HepG2 (cell line): ENCODE measurements at regions not wholly inside any gene's neighbourhood (a gene's known extent, or its start where the extent isn't known, plus 50 kb on each side); places are given as distances from the start of the nearest gene placed in this dataset.
"Not testable (repeated sequence)": the region's sequence is repeated elsewhere in the genome, so short reads cannot be mapped to it uniquely, and the experiment has no call there.

ENCODE experiments used
- ATAC-seq: fragments of 200-7000 bp; cut with Tn5 transposase; 3 replicates; pipeline ENCODE4 v1.9.1; 2020; ENCODE audit warnings: mild to moderate bottlenecking, moderate library complexity
- BruUV-seq: library from RNA; stranded (reverse); fragments of 400-500 nt; replicated peaks from 2 replicates; lab custom pipeline; 2021; lab: Mats Ljungman, UMichigan
- CTCF ChIA-PET: fragments of 300-600 bp; formaldehyde crosslinking; extraction: SDS; loops from one replicate; lab custom pipeline; 2021; ENCODE audit warnings: low total read pairs, inconsistent platforms, low intra/inter-chr PET ratio; lab: Yijun Ruan, JAX
- POLR2A ChIA-PET: fragments of 350-600 bp; sonication (Branson Sonifier 250); formaldehyde crosslinking; loops from one replicate; lab custom pipeline; 2020; ENCODE audit warnings: antibody characterized with exemption, inconsistent platforms; lab: Yijun Ruan, JAX
- DNase-seq: peaks from one replicate; pipeline ENCODE4 v3.0.0-alpha.2; 2015; ENCODE audit warnings: low spot score
- FAIRE-seq: peaks from 3 replicates; lab custom pipeline; 2011; peaks lifted over from hg19 to GRCh38; lab: Jason Lieb, UNC
- H2AFZ ChIP-seq: one replicate; pipeline ENCODE4 v1.6.1; 2011; ENCODE audit warnings: low read length, inconsistent platforms
- H3K27ac ChIP-seq: fragments of 300-600 bp; 3 replicates; pipeline ENCODE4 v1.8.0; 2011; ENCODE audit warnings: mixed run types, mild to moderate bottlenecking, mixed read lengths, low read length, inconsistent platforms; ENCODE audit not compliant: insufficient read depth; ENCODE audit errors: extremely low read length
- H3K27me3 ChIP-seq, 2 experiments: fragments of 200-600 bp in 1 of 2; 2 replicates in 1 of 2; 3 replicates in 1 of 2; pipeline versions ENCODE4 v1.6.0 to v1.8.0; 2011; ENCODE audit warnings: low read length in 2 of 2, mild to moderate bottlenecking in 2 of 2, moderate library complexity in 2 of 2, inconsistent platforms in 1 of 2; ENCODE audit not compliant: insufficient read depth in 2 of 2, control insufficient read depth in 1 of 2
- H3K36me3 ChIP-seq, 2 experiments: fragments of 200-600 bp in 1 of 2; replicated peaks in 1 of 2; 2 replicates in 1 of 2; 3 replicates in 1 of 2; pipeline versions ENCODE4 v1.5.1 to v1.8.0; 2011; ENCODE audit warnings: low read length in 2 of 2, inconsistent platforms in 1 of 2; ENCODE audit not compliant: insufficient read depth in 2 of 2, control insufficient read depth in 1 of 2
- H3K4me1 ChIP-seq: 2 replicates; pipeline ENCODE4 v1.5.1; 2012; ENCODE audit warnings: low read length, inconsistent platforms; ENCODE audit not compliant: insufficient read depth
- H3K4me2 ChIP-seq: 2 replicates; pipeline ENCODE4 v1.6.0; 2011; ENCODE audit warnings: low read depth, low read length, inconsistent platforms
- H3K4me3 ChIP-seq, 3 experiments: fragments of 200-600 bp in 1 of 3; sonication (generic), shearing (Covaris generic) in 1 of 3; replicated peaks in 1 of 3; 2 replicates each; pipeline ENCODE4 v1.5.1; 2011 to 2016; ENCODE audit warnings: low read length in 3 of 3, inconsistent platforms in 2 of 3, low read depth in 2 of 3, mild to moderate bottlenecking in 2 of 3, control low read depth in 1 of 3, mixed read lengths in 1 of 3; ENCODE audit not compliant: insufficient read depth in 1 of 3
- H3K79me2 ChIP-seq: one replicate; pipeline ENCODE4 v1.6.1; 2011; ENCODE audit warnings: low read length, inconsistent platforms; ENCODE audit not compliant: insufficient read depth
- H3K9ac ChIP-seq: 2 replicates; pipeline ENCODE4 v1.6.0; 2011; ENCODE audit warnings: mild to moderate bottlenecking, low read depth, low read length, inconsistent platforms; ENCODE audit not compliant: insufficient read depth
- H3K9me3 ChIP-seq: 2 replicates; pipeline ENCODE4 v1.5.1; 2012; ENCODE audit warnings: mild to moderate bottlenecking, low read length
- H4K20me1 ChIP-seq: 2 replicates; pipeline ENCODE4 v1.6.0; 2011; ENCODE audit warnings: inconsistent platforms, mild to moderate bottlenecking, low read length, moderate library complexity; ENCODE audit not compliant: insufficient read depth
- WGBS: methylation state at CpG from one replicate; pipeline ENCODE4 v1.1.6; 2017; ENCODE audit warnings: low lambda C conversion rate; 5-methylcytosine and 5-hydroxymethylcytosine counted together
- in situ Hi-C: cut with HindIII; loops from 2 replicates; pipeline ENCODE4 v1.10.0; 2017; ENCODE audit warnings: low pct_unique_long_range_greater_than_20kb; ENCODE audit not compliant: extremely low pct_ligation_motif_present
- intact Hi-C: fragments of 100-400 bp; cut with micrococcal nuclease; formaldehyde crosslinking; loops from one replicate; pipeline ENCODE4 v1.10.0; 2022; ENCODE audit not compliant: unreplicated experiment
- small RNA-seq, 3 experiments: library from RNA; depleted of rRNA; stranded (forward); fragments of <200 nt; gene quantifications; one replicate each; pipeline ENCODE3, GENCODE V24; 2012; ENCODE audit warnings: low read depth in 2 of 3, low replicate concordance in 1 of 3; ENCODE audit not compliant: insufficient read length in 3 of 3, insufficient read depth in 2 of 3

DNA sequence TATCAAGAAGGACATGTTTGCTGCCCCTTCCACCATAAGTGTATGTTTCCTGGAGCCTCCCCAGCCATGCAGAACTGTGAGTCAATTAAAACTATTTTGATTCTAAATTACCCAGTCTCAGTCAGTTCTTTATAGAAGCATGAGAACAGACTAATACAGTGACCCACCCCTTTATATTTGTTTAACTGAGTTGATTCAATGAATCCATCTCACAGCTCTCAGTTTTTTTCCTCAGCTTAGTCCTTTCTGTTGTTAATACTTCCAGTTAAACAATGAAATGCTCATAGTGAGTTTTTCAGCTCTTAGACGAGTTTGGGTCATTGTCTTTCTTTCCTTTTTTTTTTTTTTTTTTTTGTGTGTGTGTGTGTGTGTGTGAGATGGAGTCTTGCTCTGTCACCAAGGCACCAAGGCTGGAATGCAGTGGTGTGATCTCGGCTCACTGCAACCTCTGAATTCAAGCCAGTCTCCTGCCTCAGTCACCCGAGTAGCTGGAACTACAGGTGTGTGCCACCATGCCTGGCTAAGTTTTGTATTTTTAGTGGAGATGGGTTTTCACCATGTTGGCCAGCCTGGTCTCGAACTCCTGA lies 417.9 kb upstream of the ZNG1F start:
- H3K27ac ChIP-seq, FAIRE-seq, in situ Hi-C loops, H3K9ac ChIP-seq, H3K4me3 ChIP-seq, intact Hi-C loops, H3K4me2 ChIP-seq, H3K9me3 ChIP-seq, H2AFZ ChIP-seq, POLR2A ChIA-PET, ATAC-seq, H3K4me1 ChIP-seq, H3K79me2 ChIP-seq, DNase-seq, H3K36me3 ChIP-seq, H3K27me3 ChIP-seq, BruUV-seq, CTCF ChIA-PET, H4K20me1 ChIP-seq: not testable (repeated sequence)
- WGBS, result 0% methylated on average over 2 of the region's 4 CpGs

DNA sequence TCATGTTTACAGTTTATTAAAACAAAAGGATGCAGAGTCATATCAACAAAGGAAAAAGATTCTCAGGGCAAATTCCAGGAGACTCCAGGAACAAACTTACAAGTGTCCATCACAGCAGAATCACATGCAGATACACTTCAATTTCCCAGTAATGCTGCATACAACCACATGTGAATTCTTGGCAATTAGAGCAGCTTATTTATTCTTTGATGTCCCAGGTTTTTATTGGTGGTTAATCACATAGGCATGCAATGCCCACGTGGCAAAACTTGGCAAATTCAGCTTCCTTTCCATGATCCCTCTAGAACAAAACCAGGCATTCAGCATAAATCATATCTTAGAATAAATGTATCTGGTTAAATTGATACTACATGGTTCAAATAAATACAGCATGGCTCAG lies 376.5 kb upstream of the ZNG1F start:
- ATAC-seq, POLR2A ChIA-PET, H3K4me1 ChIP-seq, H3K9ac ChIP-seq, BruUV-seq, H2AFZ ChIP-seq, H4K20me1 ChIP-seq, H3K36me3 ChIP-seq, H3K4me2 ChIP-seq, H3K27ac ChIP-seq, DNase-seq, H3K27me3 ChIP-seq, intact Hi-C loops, H3K4me3 ChIP-seq, in situ Hi-C loops, FAIRE-seq, H3K9me3 ChIP-seq, CTCF ChIA-PET, H3K79me2 ChIP-seq: not testable (repeated sequence)
- 0% methylated on average over 1 of the region's 1 CpG for WGBS

Small RNA genes lying in the stretch of these regions (small RNA-seq; reads per million reads assigned to genes)
- gene AL591926.1 (0 reads per million in 3 experiments), gene AL591926.4 (0 reads per million in 3 experiments), gene AL591926.5 (0 reads per million in 3 experiments), gene AL591926.6 (0 reads per million in 3 experiments), gene AL591926.8 (0 reads per million in 3 experiments), gene AL591926.9 (0 reads per million in 3 experiments), gene RF00019 (0 reads per million in 3 experiments), gene RF00156 (0 reads per million in 3 experiments), gene RN7SL565P (0 reads per million in 3 experiments)
